ENCODE measurements at regions not wholly inside any gene's neighbourhood (a gene's known extent, or its start where the extent isn't known, plus 50 kb on each side); places are given as distances from the start of the nearest gene placed in this dataset.

DNA sequence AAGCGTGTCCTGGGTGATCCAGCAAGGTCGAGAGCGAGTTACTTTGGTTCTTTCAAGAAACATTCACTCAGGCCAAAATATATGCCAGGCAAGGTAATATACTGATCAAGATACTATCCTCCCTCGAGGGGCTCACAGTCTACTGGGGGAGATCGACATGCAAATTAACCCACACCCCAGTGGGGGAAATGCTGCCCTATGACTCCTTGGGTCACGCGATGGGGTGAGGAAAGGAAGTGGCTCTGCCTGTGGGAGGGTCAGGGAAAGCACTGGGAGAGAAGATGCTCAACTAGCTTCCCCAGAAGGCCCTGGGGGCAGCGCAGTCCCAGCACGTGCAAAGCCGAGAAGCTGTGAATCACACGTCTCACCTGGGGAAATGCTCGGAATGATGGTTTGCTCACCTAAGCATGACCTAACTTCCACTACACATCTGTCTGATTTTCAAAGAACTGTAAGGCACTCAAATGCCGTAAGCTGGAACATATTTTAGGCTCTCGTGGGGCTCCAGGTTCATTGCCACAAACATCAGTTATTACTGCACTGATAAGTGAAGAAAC is 130.7 kb downstream of the RCN1 start:
- in situ Hi-C loops (cut with MboI; ENCODE audit: low sequenced_read_pairs): no loop called here
- no peak overlapping the region for H4K5ac ChIP-seq (ENCODE audit: low read depth, low read length)
- H3K27me3 ChIP-seq (ENCODE audit: control insufficient read depth, insufficient read depth, low read length): peaks cover 3% of the 10 kb centered on the region; the same call in 1 of the 2 replicates
- H3K56ac ChIP-seq (ENCODE audit: extremely low read depth, insufficient read depth, low read length): no peak overlapping the region
- H3K27ac ChIP-seq (ENCODE audit: insufficient read depth, low read length): no peak overlapping the region
- no peak overlapping the region for H3K23ac ChIP-seq (ENCODE audit: low read depth, low read length)
- no peaks in the 10 kb centered on the region for H4K20me1 ChIP-seq (ENCODE audit: insufficient read depth, low read length)
- H4K8ac ChIP-seq (ENCODE audit: low read depth in 2 of 2, low read length in 2 of 2): no peak overlapping the region
- no peak overlapping the region for H3K14ac ChIP-seq (replicated peaks; ENCODE audit: low read depth, low read length)
- no peaks in the 10 kb centered on the region for H3K79me1 ChIP-seq (ENCODE audit: low read depth in 1 of 2, low read length in 2 of 2)
- H3K18ac ChIP-seq (ENCODE audit: low read depth, low read length): no peak overlapping the region
- no peak overlapping the region for H3K9ac ChIP-seq (ENCODE audit: low read depth, low read length)
- TF ChIP-seq FOS (IDR thresholded peaks at IDR 0.05; ENCODE audit: low read depth, low read length) (no peak), MXI1 (IDR thresholded peaks at IDR 0.05; ENCODE audit: borderline replicate concordance, low read depth, low read length) (no peak)
- TF ChIP-seq, protein P1, sequence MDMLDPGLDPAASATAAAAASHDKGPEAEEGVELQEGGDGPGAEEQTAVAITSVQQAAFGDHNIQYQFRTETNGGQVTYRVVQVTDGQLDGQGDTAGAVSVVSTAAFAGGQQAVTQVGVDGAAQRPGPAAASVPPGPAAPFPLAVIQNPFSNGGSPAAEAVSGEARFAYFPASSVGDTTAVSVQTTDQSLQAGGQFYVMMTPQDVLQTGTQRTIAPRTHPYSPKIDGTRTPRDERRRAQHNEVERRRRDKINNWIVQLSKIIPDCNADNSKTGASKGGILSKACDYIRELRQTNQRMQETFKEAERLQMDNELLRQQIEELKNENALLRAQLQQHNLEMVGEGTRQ (IDR thresholded peaks at IDR 0.05; ENCODE audit: low read depth, low read length): no peak
- intact Hi-C loops (cut with micrococcal nuclease): no loop called here
- dilution Hi-C loops (cut with HindIII; ENCODE audit: low sequenced_read_pairs, unreplicated experiment): no loop called here
- DNase-seq: no peak
- H2BK20ac ChIP-seq (ENCODE audit: low read depth, low read length): no peak overlapping the region
- H3K36me3 ChIP-seq (ENCODE audit: control insufficient read depth, insufficient read depth, low read length): no peaks in the 10 kb centered on the region
- no peak overlapping the region for H2BK120ac ChIP-seq (ENCODE audit: low read depth, low read length)
- H3K4me2 ChIP-seq (ENCODE audit: low read depth, low read length): no peak overlapping the region
- no peaks in the 10 kb centered on the region for H3K9me1 ChIP-seq (ENCODE audit: insufficient read depth, low read length)
- BruUV-seq (replicated peaks): no TSS peak
- ATAC-seq (ENCODE audit: low read depth): no peak
- ChIA-PET CTCF (interaction anchor here (0.9 kb wide), 1 partner anchor 11 kb away, joined by 5 read pairs; no protein-coding TSS in a partner anchor), POLR2A (ENCODE audit: unreplicated experiment) (no interaction called here)
- H2AK9ac ChIP-seq (replicated peaks; ENCODE audit: low read depth, low read length, poor library complexity): no peak overlapping the region
- H3K4me3 ChIP-seq (ENCODE audit: insufficient read depth, low read depth, low read length): no peak overlapping the region
- no peak overlapping the region for H2AFZ ChIP-seq (replicated peaks; ENCODE audit: low read length, poor library complexity)
- no peak overlapping the region for H2BK15ac ChIP-seq (ENCODE audit: low read depth, low read length)
- 87% methylated on average over 8 of the region's 14 CpGs; no CpG with 5 or more reads in 1 of the 2 experiments for WGBS, 2 experiments (ENCODE audit: extremely low coverage in 2 of 2, insufficient read length in 1 of 2)
- no peak overlapping the region for H3K4ac ChIP-seq (ENCODE audit: low read depth, low read length)
- no peaks in the 10 kb centered on the region for H3K4me1 ChIP-seq (ENCODE audit: control insufficient read depth, insufficient read depth, low read length)
- no peaks in the 10 kb centered on the region for H3K9me3 ChIP-seq (ENCODE audit: control insufficient read depth, insufficient read depth, low read length)
- H4K91ac ChIP-seq (ENCODE audit: insufficient read depth, low read depth, low read length): no peak overlapping the region
- H2AK5ac ChIP-seq (ENCODE audit: low read depth, low read length): no peak overlapping the region
- H2BK5ac ChIP-seq (ENCODE audit: low read depth, low read length, poor library complexity, severe bottlenecking): no peak overlapping the region

Measured in IMR-90 (cell line).